ENCODE measurements at regions not wholly inside any gene's neighbourhood (a gene's known extent, or its start where the extent isn't known, plus 50 kb on each side); places are given as distances from the start of the nearest gene placed in this dataset.

DNA sequence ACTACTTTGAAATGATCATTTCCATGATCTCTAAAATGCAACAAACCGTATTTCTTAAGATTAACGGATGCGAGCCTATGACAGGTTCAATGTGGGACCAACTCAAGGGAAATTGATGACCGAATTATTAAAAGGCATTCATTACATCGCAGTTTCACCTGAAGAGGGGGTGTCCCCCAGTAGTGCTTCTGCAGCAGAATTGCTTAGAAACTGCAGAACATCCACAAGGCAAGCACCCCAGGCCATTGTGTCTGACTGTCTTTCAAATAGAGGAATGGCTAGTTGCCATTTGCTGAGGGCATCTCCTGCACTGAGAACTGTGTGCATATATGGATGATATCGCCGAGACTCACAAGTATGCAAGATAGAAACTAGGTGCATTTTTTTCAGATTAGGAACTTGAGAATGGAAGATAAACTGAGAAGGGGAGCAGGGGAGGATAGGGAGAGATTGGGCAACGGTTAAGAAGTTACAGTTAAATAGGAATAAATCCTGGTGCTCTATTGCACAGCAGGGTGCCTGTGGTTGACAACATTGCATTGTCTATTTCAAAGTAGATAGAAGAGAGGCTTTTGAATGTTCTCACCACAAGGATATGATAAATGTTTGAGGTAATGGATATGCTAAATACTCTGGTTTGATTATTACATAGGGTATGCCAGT lies 234.3 kb upstream of the PLEKHG7 start:
- Histone ChIP-seq H3K4me1 (ENCODE audit: low read depth) (peaks cover 6% of the 10 kb centered on the region), H3K9me3 (no peaks in the 10 kb centered on the region), H3K4me3 (no peak overlapping the region), H3K36me3 (ENCODE audit: low read depth) (no peaks in the 10 kb centered on the region)
- intact Hi-C loops (cut with DNase I, micrococcal nuclease): no loop called here
- TF ChIP-seq, protein P1, sequence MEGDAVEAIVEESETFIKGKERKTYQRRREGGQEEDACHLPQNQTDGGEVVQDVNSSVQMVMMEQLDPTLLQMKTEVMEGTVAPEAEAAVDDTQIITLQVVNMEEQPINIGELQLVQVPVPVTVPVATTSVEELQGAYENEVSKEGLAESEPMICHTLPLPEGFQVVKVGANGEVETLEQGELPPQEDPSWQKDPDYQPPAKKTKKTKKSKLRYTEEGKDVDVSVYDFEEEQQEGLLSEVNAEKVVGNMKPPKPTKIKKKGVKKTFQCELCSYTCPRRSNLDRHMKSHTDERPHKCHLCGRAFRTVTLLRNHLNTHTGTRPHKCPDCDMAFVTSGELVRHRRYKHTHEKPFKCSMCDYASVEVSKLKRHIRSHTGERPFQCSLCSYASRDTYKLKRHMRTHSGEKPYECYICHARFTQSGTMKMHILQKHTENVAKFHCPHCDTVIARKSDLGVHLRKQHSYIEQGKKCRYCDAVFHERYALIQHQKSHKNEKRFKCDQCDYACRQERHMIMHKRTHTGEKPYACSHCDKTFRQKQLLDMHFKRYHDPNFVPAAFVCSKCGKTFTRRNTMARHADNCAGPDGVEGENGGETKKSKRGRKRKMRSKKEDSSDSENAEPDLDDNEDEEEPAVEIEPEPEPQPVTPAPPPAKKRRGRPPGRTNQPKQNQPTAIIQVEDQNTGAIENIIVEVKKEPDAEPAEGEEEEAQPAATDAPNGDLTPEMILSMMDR (IDR thresholded peaks at IDR 0.05): no peak
- DNase-seq (no peak), ATAC-seq (no peak)

DNA sequence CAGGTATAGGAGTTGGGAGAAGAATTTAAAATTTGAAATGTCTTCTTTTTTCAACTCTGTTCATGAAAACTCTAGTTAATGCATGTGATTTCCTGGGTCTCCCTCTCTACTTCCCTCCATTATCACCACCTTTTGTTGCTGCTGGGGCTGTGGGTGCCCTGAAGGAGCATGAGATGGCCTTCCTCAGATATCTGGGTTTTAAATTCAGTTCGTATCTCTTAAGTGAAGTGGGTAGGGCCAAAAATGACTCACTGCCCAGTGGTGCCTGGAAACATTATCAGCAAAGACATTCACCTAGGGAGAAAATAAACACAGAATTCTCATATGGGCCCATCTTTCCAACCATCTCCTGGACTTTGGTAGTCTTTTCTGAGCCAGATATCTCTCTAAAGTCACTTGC lies 234.9 kb upstream of the PLEKHG7 start:
- Histone ChIP-seq H3K36me3 (ENCODE audit: low read depth) (no peaks in the 10 kb centered on the region), H3K4me1 (ENCODE audit: low read depth) (peaks cover 6% of the 10 kb centered on the region), H3K4me3 (no peak overlapping the region), H3K9me3 (no peaks in the 10 kb centered on the region)
- intact Hi-C loops (cut with DNase I, micrococcal nuclease): no loop called here
- DNase-seq: no peak
- TF ChIP-seq, protein P1 (IDR thresholded peaks at IDR 0.05): no peak
- ATAC-seq: peak; percentile 26

DNA sequence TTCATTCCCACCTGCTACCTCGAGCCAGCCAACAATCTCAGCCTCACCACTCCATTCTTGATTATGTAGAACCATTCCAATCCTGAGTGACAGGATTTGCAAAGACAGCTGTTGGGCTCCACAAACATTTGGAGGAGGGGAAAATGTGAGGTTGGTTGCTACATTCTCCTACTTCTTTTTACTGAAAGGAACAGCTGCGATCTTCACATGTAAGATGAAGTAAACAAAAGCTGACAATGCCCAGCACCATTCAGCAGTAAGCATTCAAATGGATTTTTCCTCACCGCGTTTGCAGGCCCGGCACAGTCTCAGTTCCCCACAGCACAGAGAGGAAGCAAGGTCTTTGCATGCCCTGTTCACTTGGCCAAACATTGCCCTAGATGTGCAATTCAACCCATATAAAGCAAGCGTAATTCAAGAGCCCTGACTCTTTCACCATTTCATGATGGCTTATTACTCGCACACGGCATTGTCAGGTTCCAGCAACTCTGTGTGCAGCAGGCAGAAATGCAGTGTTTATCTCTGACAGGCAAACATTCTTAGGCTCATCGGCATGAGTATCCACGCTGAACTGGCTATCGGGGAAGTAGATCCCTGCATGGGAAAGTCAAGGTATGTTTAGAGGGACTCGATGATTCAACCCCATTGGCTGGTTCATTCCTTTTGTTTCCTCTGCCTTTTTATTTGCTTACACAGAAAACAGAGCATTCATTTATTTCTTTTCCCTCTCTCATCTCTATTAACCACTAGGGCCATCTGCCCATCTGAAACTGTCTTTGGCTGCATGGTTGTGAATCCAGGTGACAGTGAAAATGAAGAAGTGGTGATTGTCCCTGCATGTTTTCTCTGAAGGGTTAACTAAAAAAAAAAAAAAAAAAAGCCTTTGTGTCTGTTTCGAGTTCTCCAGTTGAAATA lies 236.1 kb upstream of the PLEKHG7 start:
- intact Hi-C loops (cut with DNase I, micrococcal nuclease): no loop called here
- H3K36me3 ChIP-seq (ENCODE audit: low read depth): no peaks in the 10 kb centered on the region
- H3K4me3 ChIP-seq: no peak overlapping the region
- H3K4me1 ChIP-seq (ENCODE audit: low read depth): peaks cover under 1% of the 10 kb centered on the region
- TF ChIP-seq, protein P1 (IDR thresholded peaks at IDR 0.05): no peak
- DNase-seq: peak in 2 of 3 donors; percentile 34 to 47
- ATAC-seq: peak; percentile 70
- H3K9me3 ChIP-seq: no peaks in the 10 kb centered on the region

DNA sequence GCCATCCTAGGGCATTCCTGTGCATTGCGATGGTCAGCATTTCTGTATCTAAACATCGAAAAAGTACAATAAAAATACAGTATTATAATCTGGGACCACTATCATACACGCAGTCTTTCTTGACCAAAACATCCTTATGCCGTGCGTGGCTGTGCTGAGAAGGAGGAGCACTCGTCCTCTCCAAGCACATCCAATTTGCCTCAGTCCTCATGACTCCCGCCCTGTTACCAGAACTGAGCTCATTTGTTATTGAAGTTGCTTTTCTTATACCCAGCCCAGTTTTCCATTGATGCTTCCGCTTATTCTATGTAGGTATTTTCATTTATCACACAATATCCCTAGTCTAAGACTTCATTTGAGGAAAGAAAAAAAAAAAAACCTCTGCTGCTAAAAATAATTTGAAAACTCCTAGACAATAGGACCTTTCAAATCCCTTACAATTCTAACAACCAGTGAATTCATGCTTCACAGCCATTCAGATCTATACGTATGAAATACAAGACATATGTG lies 236.9 kb upstream of the PLEKHG7 start:
- ATAC-seq (no peak), DNase-seq (no peak)
- Histone ChIP-seq H3K4me1 (ENCODE audit: low read depth) (no peaks in the 10 kb centered on the region), H3K36me3 (ENCODE audit: low read depth) (no peaks in the 10 kb centered on the region), H3K4me3 (no peak overlapping the region), H3K9me3 (no peaks in the 10 kb centered on the region)
- intact Hi-C loops (cut with DNase I, micrococcal nuclease): no loop called here
- TF ChIP-seq, protein P1 (IDR thresholded peaks at IDR 0.05): no peak

DNA sequence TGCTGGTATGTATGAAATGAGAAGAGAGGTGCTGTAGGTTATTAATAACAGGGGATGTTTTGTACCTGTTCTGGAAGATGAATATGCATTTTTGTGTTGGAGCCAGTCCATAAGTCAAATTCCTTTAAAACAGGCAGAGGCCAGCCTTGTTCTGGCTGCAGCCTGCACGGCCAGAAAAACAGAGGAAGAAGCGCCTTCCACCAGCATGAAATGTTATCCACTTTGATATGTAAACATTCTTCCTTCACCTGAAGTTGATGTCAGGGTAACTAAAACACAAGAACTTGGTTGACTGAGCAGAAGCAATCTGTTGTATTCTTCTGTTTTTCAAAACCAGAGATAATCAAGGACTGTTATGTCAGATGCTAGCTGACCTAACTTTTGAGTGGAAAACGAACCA lies 237.9 kb upstream of the PLEKHG7 start:
- TF ChIP-seq, protein P1 (IDR thresholded peaks at IDR 0.05): no peak
- no peaks in the 10 kb centered on the region for H3K4me1 ChIP-seq (ENCODE audit: low read depth)
- no peaks in the 10 kb centered on the region for H3K36me3 ChIP-seq (ENCODE audit: low read depth)
- intact Hi-C loops (cut with DNase I, micrococcal nuclease): no loop called here
- ATAC-seq (no peak), DNase-seq (no peak)
- H3K9me3 ChIP-seq: no peaks in the 10 kb centered on the region
- H3K4me3 ChIP-seq: no peak overlapping the region

Data from mucosa of descending colon (tissue), 3 donors.